GM12872 (cell line): ENCODE measurements at regions not wholly inside any gene's neighbourhood (a gene's known extent, or its start where the extent isn't known, plus 50 kb on each side); places are given as distances from the start of the nearest gene placed in this dataset.

Source experiments
- TF ChIP-seq, protein P1 (sequence below): IDR thresholded peaks from 3 replicates; pipeline ENCODE4 v1.5.1; 2011; ENCODE audit warnings: low read depth, mild to moderate bottlenecking, low read length, moderate library complexity; ENCODE audit not compliant: insufficient read depth

DNA sequence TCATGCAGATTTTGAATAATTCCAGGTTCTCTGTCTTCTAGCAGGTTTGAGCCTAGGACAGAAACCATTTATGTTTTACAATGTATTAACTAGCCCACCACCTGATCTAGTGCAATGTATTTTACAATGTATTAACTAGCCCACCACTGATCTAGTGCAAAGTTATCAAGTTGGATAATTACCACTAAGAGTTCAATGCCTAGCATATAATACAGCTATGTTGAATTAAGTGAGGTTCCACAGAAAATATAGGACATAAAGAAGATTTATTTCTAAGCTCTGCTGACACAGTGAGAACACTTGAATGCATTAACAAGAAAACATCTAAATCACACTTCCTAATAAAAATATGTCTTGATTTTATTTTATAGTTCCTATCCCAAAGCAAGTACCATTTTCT lies 854.6 kb upstream of the NEGR1 start:
- TF ChIP-seq, protein P1, sequence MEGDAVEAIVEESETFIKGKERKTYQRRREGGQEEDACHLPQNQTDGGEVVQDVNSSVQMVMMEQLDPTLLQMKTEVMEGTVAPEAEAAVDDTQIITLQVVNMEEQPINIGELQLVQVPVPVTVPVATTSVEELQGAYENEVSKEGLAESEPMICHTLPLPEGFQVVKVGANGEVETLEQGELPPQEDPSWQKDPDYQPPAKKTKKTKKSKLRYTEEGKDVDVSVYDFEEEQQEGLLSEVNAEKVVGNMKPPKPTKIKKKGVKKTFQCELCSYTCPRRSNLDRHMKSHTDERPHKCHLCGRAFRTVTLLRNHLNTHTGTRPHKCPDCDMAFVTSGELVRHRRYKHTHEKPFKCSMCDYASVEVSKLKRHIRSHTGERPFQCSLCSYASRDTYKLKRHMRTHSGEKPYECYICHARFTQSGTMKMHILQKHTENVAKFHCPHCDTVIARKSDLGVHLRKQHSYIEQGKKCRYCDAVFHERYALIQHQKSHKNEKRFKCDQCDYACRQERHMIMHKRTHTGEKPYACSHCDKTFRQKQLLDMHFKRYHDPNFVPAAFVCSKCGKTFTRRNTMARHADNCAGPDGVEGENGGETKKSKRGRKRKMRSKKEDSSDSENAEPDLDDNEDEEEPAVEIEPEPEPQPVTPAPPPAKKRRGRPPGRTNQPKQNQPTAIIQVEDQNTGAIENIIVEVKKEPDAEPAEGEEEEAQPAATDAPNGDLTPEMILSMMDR: no peak

DNA sequence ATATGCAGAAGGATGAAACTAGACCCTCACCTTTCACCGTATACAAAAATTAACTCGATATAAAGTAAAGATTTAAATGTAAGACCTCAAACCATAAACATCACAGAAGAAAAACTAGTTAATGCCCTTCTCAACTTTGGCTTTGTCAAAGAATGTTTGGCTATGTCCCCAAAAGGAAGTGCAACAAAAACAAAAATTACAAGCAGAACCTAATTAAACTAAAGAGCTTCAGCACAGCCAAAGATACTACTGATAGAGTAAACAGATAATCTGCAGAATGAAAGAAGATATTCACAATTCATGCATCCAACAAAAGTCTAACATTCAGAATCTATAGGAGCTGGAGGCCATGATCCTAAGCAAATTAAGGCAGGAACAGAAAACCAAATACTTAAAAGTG lies 824.6 kb upstream of the NEGR1 start:
- TF ChIP-seq, protein P1: no peak

DNA sequence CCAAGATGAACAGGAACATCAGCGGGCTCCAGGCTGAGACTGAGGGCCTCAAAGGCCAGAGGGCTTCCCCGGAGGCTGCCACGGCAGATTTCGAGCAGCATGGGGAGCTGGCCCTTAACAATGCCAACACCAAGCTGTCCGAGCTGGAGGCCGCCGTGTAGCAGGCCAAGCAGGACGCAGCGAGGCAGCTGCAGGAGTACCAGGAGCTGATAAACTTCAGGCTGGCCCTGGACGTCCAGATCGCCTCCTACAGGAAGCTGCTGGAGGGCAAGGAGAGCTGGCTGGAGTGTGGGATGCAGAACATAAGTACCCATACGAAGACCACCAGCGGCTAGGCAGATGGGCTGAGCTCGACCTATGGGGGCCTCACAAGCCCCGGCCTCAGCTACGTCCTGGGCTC lies 823.4 kb upstream of the NEGR1 start:
- TF ChIP-seq, protein P1: no peak

DNA sequence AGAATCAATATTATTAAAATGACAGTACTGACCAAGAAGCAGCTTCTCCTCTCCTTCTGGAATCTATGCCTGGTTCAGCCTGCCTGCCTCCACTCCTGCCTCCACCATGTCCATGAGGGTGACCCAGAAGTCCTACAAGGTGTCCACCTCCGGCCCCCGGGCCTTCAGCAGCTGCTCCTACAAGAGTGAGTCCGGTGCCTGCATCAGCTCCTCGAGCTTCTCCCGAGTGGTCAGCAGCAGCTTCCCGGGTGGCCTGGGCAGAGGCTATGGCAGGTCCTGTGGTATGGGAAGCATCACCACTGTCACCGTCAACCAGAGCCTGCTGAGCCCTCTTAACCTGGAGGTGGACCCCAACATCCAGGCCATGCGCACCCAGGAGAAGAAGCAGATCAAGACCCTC lies 822.4 kb upstream of the NEGR1 start:
- TF ChIP-seq, protein P1: no peak

DNA sequence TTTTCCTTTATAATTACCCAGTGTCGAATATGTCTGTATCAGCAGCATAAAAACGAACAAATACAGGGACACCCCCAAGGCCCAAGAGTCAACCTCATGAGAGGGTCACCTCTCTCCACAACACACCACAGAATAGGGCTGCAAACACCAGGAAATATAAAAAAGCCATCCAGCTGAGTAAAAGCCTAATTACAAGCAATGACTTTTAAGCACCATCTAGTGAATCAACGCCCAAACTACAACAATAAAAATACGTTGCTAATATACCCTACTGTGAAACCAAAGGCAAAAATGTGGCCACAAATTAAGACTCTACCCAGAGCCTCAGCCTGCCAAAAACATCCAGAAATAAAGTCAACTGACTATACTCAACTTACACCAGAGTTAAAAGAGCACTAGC lies 817.9 kb upstream of the NEGR1 start:
- TF ChIP-seq, protein P1: no peak

DNA sequence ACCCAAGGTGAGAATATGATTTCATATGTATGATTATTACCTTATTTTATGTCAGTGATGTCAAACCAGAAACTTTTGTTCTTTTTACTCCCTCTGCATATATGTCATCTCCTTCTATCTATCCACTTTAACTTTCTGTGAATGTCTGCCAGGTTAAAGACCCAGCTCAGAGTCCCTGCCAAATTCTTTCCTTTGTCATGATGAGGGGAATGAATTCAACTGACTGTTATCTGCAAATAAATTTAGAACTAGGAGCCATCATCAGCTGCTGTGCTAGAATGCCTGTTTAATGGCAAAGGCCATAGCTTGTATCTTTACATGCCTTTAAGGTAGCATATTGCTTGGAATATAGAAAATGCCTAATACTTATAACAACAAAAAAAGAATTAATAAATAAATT lies 815.6 kb upstream of the NEGR1 start:
- TF ChIP-seq, protein P1: no peak

DNA sequence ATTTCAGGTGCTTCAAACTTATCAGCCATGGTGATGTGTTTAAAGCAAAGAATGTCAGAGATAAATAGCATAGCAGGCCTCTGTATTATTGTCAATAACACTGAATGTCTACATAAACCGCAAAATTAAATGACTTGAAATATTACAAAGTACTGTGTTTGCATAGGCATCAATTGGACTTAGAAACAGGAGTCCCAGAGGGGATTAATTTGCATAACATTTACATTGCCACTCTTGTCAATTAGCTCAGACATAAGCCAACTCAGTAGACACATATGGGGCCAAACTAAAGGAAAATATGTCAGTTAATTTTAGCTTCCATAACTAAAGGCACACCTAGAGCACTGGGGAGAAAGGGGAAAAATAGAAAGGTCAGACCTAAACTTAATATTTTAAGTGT lies 814.5 kb upstream of the NEGR1 start:
- TF ChIP-seq, protein P1: no peak

DNA sequence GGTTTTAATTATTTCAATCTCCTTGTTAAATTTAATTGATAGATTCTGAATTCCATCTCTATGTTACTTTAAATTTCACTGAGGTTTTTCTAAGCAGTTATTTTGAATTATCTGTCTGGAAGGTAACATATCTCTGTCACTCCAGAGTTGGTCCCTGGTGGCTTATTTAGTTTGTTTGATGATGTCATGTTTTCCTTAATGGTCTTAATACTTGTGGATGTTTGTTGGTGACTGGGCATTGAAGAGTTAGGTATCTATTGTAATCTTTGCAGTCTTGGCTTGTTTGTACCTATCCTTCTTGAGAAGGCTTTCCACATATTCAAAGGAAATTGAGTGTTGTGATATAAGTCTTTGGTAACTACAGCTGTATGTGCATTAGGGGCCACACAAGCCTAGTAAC lies 810.0 kb upstream of the NEGR1 start:
- TF ChIP-seq, protein P1: no peak
